ENCODE measurements at regions not wholly inside any gene's neighbourhood (a gene's known extent, or its start where the extent isn't known, plus 50 kb on each side); places are given as distances from the start of the nearest gene placed in this dataset.

GRCh38 chr1:68723791-68724190 is 226.9 kb upstream of the DEPDC1 start:
- TF ChIP-seq CTCF (IDR thresholded peaks at IDR 0.05 in 4 of 5, conservative IDR thresholded peaks at IDR 0.05 in 1 of 5) (no peak), POLR2A (IDR thresholded peaks at IDR 0.05) (no peak)

All from gastrocnemius medialis (tissue), 4 donors.